GM23338 (cell line): ENCODE measurements at regions not wholly inside any gene's neighbourhood (a gene's known extent, or its start where the extent isn't known, plus 50 kb on each side); places are given as distances from the start of the nearest gene placed in this dataset.

Source experiments
- EZH2 ChIP-seq: fragments of 200-600 bp; sonication (generic); IDR thresholded peaks from one replicate; pipeline ENCODE4 v1.8.0; 2017; ENCODE audit warnings: antibody characterized with exemption, mild to moderate bottlenecking, low read depth; ENCODE audit not compliant: unreplicated experiment
- TF ChIP-seq, protein P1 (sequence below), 2 experiments: fragments of 200-600 bp in 1 of 2; sonication (generic) in 1 of 2; conservative IDR thresholded peaks; 2 replicates each; pipeline versions ENCODE4 v1.5.1 to v1.6.1; 2016 to 2017; ENCODE audit warnings: antibody characterized with exemption in 2 of 2, low read depth in 2 of 2, mild to moderate bottlenecking in 2 of 2, moderate library complexity in 1 of 2

DNA sequence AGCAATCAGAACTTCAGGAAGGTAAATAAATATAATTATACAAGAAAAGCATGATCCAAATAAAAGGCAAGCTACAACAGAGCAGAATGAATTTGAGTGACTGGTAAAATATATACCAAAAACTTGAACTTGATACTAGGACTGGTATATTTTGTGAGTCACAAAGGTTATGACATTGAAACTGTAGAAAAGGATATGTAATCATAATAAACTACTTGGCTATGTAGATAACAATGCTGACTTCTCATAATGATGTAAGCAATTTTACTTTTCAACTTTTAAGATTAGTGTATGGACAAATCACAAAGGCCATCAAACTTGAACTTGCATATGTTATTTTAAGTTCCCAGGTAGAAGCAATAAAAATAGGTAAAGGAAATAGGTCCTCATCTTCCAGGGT is 384.5 kb upstream of the NECTIN3 start:
- TF ChIP-seq EZH2: no peak
- TF ChIP-seq, protein P1, sequence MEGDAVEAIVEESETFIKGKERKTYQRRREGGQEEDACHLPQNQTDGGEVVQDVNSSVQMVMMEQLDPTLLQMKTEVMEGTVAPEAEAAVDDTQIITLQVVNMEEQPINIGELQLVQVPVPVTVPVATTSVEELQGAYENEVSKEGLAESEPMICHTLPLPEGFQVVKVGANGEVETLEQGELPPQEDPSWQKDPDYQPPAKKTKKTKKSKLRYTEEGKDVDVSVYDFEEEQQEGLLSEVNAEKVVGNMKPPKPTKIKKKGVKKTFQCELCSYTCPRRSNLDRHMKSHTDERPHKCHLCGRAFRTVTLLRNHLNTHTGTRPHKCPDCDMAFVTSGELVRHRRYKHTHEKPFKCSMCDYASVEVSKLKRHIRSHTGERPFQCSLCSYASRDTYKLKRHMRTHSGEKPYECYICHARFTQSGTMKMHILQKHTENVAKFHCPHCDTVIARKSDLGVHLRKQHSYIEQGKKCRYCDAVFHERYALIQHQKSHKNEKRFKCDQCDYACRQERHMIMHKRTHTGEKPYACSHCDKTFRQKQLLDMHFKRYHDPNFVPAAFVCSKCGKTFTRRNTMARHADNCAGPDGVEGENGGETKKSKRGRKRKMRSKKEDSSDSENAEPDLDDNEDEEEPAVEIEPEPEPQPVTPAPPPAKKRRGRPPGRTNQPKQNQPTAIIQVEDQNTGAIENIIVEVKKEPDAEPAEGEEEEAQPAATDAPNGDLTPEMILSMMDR (conservative IDR thresholded peaks at IDR 0.05; ENCODE audit: low read depth in 2 of 2): no peak
